H1 (cell line): ENCODE measurements at regions not wholly inside any gene's neighbourhood (a gene's known extent, or its start where the extent isn't known, plus 50 kb on each side); places are given as distances from the start of the nearest gene placed in this dataset.

Experiments used
- CTBP2 ChIP-seq: IDR thresholded peaks from 2 replicates; pipeline ENCODE4 v1.7.0; 2011; ENCODE audit warnings: borderline replicate concordance, mild to moderate bottlenecking, moderate library complexity, mixed read lengths, low read length; ENCODE audit not compliant: insufficient read depth, insufficient read length

GRCh38 chr22:48829908-48830307, 997.8 kb downstream of the BRD1 start (continued):
- TF ChIP-seq CTBP2, result no peak
- TF ChIP-seq, all 59 proteins: peak for 0
